HG03558 (cell line): ENCODE measurements at regions not wholly inside any gene's neighbourhood (a gene's known extent, or its start where the extent isn't known, plus 50 kb on each side); places are given as distances from the start of the nearest gene placed in this dataset.
"Not testable (repeated sequence)": the region's sequence is repeated elsewhere in the genome, so short reads cannot be mapped to it uniquely, and the experiment has no call there.

Source experiments
- ATAC-seq: cut with Tn5 transposase; IDR thresholded peaks from one replicate; pipeline ENCODE4 v1.9.1; 2021; ENCODE audit warnings: moderate number of reproducible peaks; ENCODE audit not compliant: unreplicated experiment; ENCODE audit errors: extremely low read depth

DNA sequence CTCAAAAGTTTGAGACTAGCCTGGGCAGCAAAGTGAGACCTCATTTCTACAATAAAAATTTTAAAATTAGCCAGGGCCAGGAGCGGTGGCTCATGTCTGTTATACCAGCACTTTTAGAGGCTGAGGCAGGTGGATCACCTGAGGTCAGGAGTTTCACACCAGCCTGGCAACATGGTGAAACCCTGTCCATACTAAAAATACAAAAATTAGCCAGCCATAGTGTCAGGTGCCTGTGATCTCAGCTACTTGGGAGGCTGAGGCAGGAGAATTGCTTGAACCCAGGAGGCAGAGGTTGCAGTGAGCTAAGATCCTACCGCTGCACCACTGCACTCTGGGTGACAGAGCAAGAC lies 85.1 kb upstream of the MAP4 start:
- ATAC-seq = not testable (repeated sequence)

- no peak for ATAC-seq
These were observed 76.1 kb upstream of the MAP4 start for GRCh38 chr3:48092270-48092669.

- ATAC-seq = no peak
These were observed 74.1 kb upstream of the MAP4 start for GRCh38 chr3:48090166-48090939.

- ATAC-seq = peak; percentile 74
These were observed 72.7 kb upstream of the MAP4 start for GRCh38 chr3:48088749-48089466.

DNA sequence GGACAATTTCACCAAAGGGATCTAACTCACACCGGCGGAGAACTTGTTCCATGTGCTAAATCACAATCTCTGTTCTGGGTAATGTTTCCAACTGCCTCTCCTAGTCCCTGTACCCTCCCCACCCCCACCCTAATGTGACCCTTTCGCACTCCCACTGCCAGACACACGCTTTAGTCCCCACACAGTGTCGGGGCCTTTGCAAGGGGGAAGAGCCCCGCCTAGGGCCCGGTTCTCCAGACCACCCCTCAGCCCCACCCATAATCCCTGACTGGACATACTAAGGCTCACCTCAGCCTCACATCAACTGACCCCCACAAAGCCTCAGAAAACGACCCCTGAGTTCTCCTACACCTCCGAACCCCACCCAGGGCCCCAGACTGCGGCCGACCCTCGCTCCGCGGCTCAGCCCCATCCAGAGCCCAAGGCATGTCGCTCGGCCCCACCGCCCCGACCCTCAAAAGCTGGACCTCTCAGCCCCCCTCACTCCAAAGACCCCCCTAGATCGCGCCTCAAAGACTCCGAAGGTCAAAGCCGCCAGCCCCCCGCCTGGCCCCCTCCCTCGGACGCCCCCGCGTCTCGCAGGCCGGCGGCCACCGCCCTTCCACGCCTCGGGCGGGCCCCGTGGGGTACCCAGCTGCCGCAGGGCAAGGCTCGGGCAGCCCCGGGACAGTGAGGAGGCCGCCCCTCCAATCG lies 72.0 kb upstream of the MAP4 start:
- no peak for ATAC-seq

GRCh38 chr3:48086705-48087104 lies 70.5 kb upstream of the MAP4 start:
- ATAC-seq = no peak

DNA sequence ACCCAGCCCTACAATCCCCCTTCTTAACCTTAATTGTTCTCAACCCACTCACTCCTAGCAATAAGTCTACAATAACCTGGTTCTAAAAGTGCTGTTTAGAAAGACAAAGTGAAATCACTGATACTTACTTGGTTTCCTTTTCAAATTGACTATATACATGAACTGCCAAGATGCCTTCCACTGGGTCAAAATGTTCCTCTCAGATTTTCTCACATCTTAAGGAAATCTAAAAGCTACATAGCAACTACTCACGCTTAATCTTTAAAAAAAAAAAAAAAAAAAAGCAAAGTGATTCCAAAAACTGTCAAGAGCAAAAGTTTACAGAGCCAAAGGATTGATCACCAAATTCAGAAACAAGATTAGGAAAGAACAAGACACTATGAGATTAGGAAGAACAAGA lies 68.7 kb upstream of the MAP4 start:
- no peak for ATAC-seq

GRCh38 chr3:48084170-48084569 lies 68.0 kb upstream of the MAP4 start:
- no peak for ATAC-seq

- ATAC-seq = no peak
These were observed 66.5 kb upstream of the MAP4 start for GRCh38 chr3:48082580-48083184.

DNA sequence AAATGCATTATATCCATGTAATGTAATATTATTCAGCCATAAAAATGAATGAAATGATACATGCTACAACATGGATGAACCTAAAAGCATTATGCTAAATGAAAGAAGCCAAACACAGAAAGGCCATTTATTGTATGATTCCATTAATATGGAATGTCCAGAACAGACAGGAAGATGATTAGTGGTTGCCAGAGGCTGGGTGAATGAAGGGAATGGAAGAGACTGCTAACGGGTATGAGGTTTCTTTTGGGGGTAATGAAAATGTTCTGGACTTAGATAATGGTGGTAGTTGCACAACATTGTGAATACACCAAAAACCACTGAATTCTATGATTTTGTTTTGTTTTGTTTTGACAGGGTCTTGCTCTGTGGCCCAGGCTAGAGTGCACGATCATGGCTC lies 61.6 kb upstream of the MAP4 start:
- ATAC-seq = no peak

DNA sequence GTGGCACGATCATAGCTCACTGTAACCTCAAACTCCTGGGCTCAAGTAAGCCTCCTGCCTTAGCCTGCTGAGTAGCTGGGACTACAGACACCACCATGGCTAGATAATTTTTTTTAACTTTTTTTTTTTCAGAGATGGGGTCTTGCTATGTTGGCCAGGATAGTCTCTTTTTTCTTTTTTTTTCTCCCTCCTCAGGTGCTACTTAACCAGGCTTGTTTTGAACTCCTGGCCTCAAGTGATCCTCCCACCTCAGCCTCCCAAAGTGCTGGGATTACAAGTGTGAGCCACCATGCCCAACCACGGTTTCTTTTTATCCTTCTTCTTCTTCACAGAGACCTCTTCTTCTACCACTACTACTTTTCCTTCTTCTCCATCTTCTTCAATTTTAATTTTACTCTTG lies 53.8 kb upstream of the MAP4 start:
- ATAC-seq = no peak

DNA sequence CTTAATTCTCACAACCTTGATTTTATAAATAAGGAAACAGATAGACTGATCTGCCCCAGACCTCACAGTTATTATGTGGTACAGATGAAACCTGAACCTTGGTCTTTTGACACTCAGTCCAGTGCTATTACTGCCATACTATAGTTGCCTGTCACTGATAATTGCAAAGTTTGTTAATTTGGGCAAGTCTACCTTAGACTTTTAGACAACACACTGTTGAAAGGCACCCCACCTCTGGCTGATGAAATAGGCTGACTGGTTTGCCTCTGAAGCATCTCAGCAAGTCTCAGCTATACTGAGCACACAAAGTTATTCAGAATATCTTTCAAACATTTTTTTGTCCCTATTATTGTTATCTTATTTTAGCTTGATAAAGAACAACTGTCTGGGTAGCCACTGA lies 53.1 kb upstream of the MAP4 start:
- ATAC-seq = no peak

GRCh38 chr3:48068886-48069285 lies 52.7 kb upstream of the MAP4 start:
- ATAC-seq = no peak

- not testable (repeated sequence) for ATAC-seq
These were observed 52.1 kb upstream of the MAP4 start for GRCh38 chr3:48068320-48068719.

DNA sequence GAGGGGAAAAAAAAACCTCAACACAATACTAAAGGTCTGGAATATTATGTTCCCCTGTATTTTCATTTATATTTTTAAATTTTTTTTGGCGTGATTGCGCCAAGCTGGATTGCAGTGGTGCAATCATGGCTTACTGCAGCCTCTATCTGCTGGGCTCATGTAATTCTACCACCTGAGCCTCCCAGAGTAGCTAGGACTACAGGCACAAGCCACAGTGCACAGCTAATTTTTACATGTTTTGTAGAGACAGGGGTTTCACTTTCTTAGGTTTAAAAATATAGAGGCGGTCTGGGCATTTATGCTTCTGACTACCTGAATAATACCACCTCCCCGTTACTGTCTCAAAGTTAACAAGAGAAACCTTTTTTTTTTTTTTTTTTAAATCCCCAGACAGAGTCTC lies 51.1 kb upstream of the MAP4 start:
- ATAC-seq = no peak
